ENCODE measurements at regions not wholly inside any gene's neighbourhood (a gene's known extent, or its start where the extent isn't known, plus 50 kb on each side); places are given as distances from the start of the nearest gene placed in this dataset.

DNA sequence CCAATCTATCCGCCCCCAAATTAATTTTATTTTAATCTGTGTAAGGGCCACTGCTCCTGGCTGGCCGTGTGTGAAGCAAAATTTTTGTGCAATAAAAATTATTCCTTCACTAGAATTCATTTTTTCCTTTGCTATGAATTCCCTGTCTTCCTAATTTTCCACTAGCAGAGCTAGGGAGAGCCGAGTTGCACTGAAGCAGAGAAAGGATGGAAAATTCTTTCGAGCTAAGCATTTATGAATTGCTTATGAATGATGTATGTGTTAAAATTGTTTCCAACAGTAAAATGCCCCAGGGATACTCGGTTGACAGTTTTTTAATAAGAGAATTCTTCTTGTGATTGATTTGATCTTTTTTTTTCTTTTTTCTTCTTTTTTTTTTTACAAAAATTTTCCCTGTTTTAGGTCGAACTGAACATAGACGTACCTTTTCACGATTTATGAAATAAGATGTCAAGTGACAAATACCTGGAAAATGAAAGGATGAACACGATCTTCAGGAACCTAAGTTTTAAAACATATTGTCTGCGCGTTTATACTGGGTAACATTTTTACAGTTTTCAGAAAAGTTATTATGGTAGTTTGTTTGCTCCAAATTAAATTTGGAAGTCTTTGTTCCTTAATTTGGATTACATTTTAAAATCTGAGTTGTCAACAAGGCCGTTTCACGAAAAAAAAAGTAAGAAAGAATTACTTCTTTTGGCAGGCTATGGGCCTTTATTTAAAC lies 288.8 kb upstream of the NFE2L3 start:
- Mint-ChIP-seq H3K9me3 (ENCODE audit: low read depth) (peaks cover 4% of the 10 kb centered on the region), H3K4me3 (ENCODE audit: unreplicated experiment) (peak overlapping the region; percentile 62), H3K4me1 (ENCODE audit: low read depth) (peaks cover 19% of the 10 kb centered on the region), H3K27ac (ENCODE audit: unreplicated experiment) (no peak overlapping the region), H3K27me3 (ENCODE audit: low read depth) (peaks cover 65% of the 10 kb centered on the region), H3K36me3 (ENCODE audit: low read depth) (peaks cover 1% of the 10 kb centered on the region)
- TF ChIP-seq, protein P1, sequence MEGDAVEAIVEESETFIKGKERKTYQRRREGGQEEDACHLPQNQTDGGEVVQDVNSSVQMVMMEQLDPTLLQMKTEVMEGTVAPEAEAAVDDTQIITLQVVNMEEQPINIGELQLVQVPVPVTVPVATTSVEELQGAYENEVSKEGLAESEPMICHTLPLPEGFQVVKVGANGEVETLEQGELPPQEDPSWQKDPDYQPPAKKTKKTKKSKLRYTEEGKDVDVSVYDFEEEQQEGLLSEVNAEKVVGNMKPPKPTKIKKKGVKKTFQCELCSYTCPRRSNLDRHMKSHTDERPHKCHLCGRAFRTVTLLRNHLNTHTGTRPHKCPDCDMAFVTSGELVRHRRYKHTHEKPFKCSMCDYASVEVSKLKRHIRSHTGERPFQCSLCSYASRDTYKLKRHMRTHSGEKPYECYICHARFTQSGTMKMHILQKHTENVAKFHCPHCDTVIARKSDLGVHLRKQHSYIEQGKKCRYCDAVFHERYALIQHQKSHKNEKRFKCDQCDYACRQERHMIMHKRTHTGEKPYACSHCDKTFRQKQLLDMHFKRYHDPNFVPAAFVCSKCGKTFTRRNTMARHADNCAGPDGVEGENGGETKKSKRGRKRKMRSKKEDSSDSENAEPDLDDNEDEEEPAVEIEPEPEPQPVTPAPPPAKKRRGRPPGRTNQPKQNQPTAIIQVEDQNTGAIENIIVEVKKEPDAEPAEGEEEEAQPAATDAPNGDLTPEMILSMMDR (IDR thresholded peaks at IDR 0.05): no peak
- no peak for DNase-seq (ENCODE audit: low spot score)

DNA sequence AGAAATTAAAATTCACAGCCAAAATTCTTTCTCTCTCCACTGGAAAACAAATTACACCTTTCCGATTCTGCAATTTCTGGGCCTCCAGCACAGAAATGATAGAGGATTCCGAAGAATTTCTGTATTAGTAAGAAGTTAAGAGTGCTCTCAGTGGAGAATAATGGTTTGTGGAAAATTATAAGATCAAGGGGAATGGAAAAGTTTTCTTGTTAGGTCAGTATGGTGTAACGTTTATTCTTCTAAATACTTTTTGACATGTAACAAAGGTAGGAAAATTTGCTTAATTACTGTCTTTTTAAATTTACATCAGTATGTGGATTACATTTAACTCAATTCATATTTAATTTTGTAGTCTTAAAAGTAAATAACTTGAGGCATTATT lies 288.3 kb upstream of the NFE2L3 start:
- Mint-ChIP-seq H3K27me3 (ENCODE audit: low read depth) (peaks cover 68% of the 10 kb centered on the region), H3K27ac (ENCODE audit: unreplicated experiment) (no peak overlapping the region), H3K36me3 (ENCODE audit: low read depth) (peaks cover 1% of the 10 kb centered on the region), H3K9me3 (ENCODE audit: low read depth) (peaks cover 4% of the 10 kb centered on the region), H3K4me3 (ENCODE audit: unreplicated experiment) (no peak overlapping the region), H3K4me1 (ENCODE audit: low read depth) (peaks cover 19% of the 10 kb centered on the region)
- no peak for DNase-seq (ENCODE audit: low spot score)
- TF ChIP-seq, protein P1 (IDR thresholded peaks at IDR 0.05): no peak

DNA sequence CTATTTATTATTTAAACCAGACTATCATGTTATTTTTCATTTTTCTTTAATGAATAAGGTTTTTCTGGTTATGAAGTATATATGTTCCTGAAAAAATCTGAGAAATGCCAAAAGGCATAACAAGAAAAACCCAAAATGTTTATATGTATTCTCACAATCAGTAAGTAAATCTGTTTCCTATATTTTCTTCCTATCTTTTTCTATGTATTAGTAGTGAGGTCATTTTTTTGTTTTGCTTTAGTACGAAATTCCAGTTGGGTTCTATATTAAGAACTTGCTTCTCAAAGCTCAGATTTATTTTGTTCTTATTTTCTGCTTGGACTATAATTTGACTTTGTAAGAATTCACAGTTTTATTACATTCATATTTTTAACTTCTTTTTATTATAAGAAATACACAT lies 287.5 kb upstream of the NFE2L3 start:
- no peak overlapping the region for H3K27ac Mint-ChIP-seq (ENCODE audit: unreplicated experiment)
- no peak for DNase-seq (ENCODE audit: low spot score)
- TF ChIP-seq, protein P1 (IDR thresholded peaks at IDR 0.05): no peak
- H3K27me3 Mint-ChIP-seq (ENCODE audit: low read depth): peaks cover 68% of the 10 kb centered on the region
- peaks cover 4% of the 10 kb centered on the region for H3K9me3 Mint-ChIP-seq (ENCODE audit: low read depth)
- peaks cover 19% of the 10 kb centered on the region for H3K4me1 Mint-ChIP-seq (ENCODE audit: low read depth)
- no peak overlapping the region for H3K4me3 Mint-ChIP-seq (ENCODE audit: unreplicated experiment)
- H3K36me3 Mint-ChIP-seq (ENCODE audit: low read depth): peaks cover 1% of the 10 kb centered on the region

DNA sequence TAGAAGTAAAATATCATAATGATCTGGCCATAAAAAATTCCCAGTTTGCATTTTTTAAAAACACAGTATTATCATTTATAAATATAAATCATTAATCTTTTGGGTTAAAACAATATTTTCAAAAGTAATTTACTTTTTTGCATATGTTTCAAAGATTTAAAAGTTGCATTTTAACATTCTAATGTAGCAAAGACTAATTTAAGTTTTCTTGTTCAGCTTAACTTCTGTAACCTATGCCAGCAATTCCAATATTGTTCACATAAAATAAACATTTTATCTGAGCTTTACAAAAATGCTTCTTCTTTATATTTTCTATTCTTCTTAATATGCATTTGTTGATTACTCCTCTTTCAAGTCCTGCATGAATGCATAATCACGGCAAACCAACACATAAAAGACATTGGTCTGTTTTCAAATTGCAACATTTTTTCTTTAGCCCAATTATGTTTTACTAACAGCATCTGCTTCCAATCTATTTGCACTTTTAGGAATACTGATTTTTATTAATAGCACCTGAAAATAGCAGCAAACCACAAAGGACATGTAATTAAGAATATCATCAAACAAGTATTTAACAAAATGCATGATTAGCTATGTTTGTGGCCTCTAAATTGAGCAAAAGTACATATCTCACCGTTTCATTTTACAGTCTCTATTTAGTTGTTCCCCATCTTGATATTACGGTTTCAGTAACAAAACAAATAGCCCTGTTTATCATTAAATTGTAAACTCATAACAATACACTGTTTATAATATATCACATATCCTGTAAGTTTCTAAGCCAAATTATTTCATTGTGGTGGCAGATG lies 286.9 kb upstream of the NFE2L3 start:
- no peak for DNase-seq (ENCODE audit: low spot score)
- H3K4me1 Mint-ChIP-seq (ENCODE audit: low read depth): peaks cover 19% of the 10 kb centered on the region
- peaks cover 68% of the 10 kb centered on the region for H3K27me3 Mint-ChIP-seq (ENCODE audit: low read depth)
- H3K36me3 Mint-ChIP-seq (ENCODE audit: low read depth): no peaks in the 10 kb centered on the region
- H3K9me3 Mint-ChIP-seq (ENCODE audit: low read depth): no peaks in the 10 kb centered on the region
- TF ChIP-seq, protein P1 (IDR thresholded peaks at IDR 0.05): no peak
- no peak overlapping the region for H3K27ac Mint-ChIP-seq (ENCODE audit: unreplicated experiment)
- no peak overlapping the region for H3K4me3 Mint-ChIP-seq (ENCODE audit: unreplicated experiment)

DNA sequence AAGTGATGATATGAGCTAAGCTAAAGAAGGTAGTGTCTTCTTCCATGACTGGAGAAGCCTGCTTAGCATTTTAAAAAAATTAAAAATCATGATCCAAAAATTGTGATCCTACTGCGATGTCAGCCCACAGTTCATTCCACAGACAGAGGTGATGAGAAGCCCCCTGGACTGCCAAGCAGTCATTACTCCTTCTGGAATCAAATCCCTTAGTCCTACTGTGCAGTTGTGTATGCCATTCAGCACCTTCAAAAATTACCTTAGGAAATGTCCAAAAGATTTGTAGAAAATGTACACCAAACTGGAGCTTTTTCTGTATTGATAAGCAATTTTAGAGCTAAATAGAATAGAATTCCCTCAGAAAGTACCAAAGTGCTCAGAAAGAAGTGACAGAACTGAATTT lies 283.5 kb upstream of the NFE2L3 start:
- TF ChIP-seq, protein P1 (IDR thresholded peaks at IDR 0.05): no peak
- H3K4me1 Mint-ChIP-seq (ENCODE audit: low read depth): no peaks in the 10 kb centered on the region
- no peak for DNase-seq (ENCODE audit: low spot score)
- no peaks in the 10 kb centered on the region for H3K36me3 Mint-ChIP-seq (ENCODE audit: low read depth)
- H3K4me3 Mint-ChIP-seq (ENCODE audit: unreplicated experiment): no peak overlapping the region
- no peaks in the 10 kb centered on the region for H3K9me3 Mint-ChIP-seq (ENCODE audit: low read depth)
- peaks cover 77% of the 10 kb centered on the region for H3K27me3 Mint-ChIP-seq (ENCODE audit: low read depth)
- no peak overlapping the region for H3K27ac Mint-ChIP-seq (ENCODE audit: unreplicated experiment)

All from chondrocyte (in vitro differentiated cells).